K562 (cell line): ENCODE measurements at regions not wholly inside any gene's neighbourhood (a gene's known extent, or its start where the extent isn't known, plus 50 kb on each side); places are given as distances from the start of the nearest gene placed in this dataset.

Source experiments
- ATAC-seq: fragments of 200-7000 bp; cut with Tn5 transposase; 3 replicates; pipeline ENCODE4 v1.9.1; 2020; ENCODE audit warnings: moderate library complexity
- BruUV-seq: library from RNA; stranded (reverse); fragments of 400-500 nt; replicated peaks from 2 replicates; lab custom pipeline; 2021; lab: Mats Ljungman, UMichigan
- CTCF ChIA-PET: fragments of 300-600 bp; formaldehyde crosslinking; extraction: SDS; loops from one replicate; lab custom pipeline; 2021; ENCODE audit warnings: low intra/inter-chr PET ratio; lab: Yijun Ruan, JAX
- POLR2A ChIA-PET: fragments of 300-600, 350-650 bp; sonication (Branson Sonifier 250); formaldehyde crosslinking; extraction: SDS; loops from one replicate; lab custom pipeline; 2021; ENCODE audit warnings: antibody characterized with exemption, inconsistent platforms; lab: Yijun Ruan, JAX
- DNase-seq, 4 experiments: peaks; one replicate each; pipeline versions ENCODE4 v3.0.0 to v3.0.0-alpha.2; 2011 to 2018; ENCODE audit warnings: low spot score in 3 of 4, mixed read lengths in 3 of 4; ENCODE audit errors: extremely low read depth in 1 of 4
- FAIRE-seq: peaks from 2 replicates; lab custom pipeline; 2011; peaks lifted over from hg19 to GRCh38; lab: Jason Lieb, UNC
- H2AFZ ChIP-seq: 2 replicates; pipeline ENCODE4 v1.6.0; 2011; ENCODE audit warnings: low read depth, low read length, control low read depth, inconsistent platforms
- H3K27ac ChIP-seq: fragments of 200-600 bp; 3 replicates; pipeline ENCODE4 v1.8.0; 2011; ENCODE audit warnings: low read depth, mild to moderate bottlenecking, control low read depth, inconsistent platforms, low read length, moderate library complexity, mixed read lengths; ENCODE audit errors: extremely low read depth
- H3K27me3 ChIP-seq, 2 experiments: fragments of 300-600 bp in 1 of 2; 2 replicates in 1 of 2; 3 replicates in 1 of 2; pipeline versions ENCODE4 v1.6.0 to v1.8.0; 2011; ENCODE audit warnings: inconsistent platforms in 2 of 2, low read length in 2 of 2, mild to moderate bottlenecking in 1 of 2, mixed read lengths in 1 of 2, moderate library complexity in 1 of 2; ENCODE audit not compliant: control insufficient read depth in 2 of 2, insufficient read depth in 2 of 2
- H3K36me3 ChIP-seq: fragments of 300-600 bp; 3 replicates; pipeline ENCODE4 v1.8.0; 2011; ENCODE audit warnings: mild to moderate bottlenecking, low read length, inconsistent platforms; ENCODE audit not compliant: control insufficient read depth, insufficient read depth
- H3K4me1 ChIP-seq, 2 experiments: fragments of 200-600 bp in 1 of 2; replicated peaks in 1 of 2; 2 replicates in 1 of 2; 3 replicates in 1 of 2; pipeline versions ENCODE4 v1.5.1 to v1.8.0; 2011; ENCODE audit warnings: inconsistent platforms in 2 of 2, low read length in 2 of 2, mild to moderate bottlenecking in 1 of 2, mixed read lengths in 1 of 2, moderate library complexity in 1 of 2; ENCODE audit not compliant: control insufficient read depth in 2 of 2, insufficient read depth in 2 of 2
- H3K4me2 ChIP-seq: 2 replicates; pipeline ENCODE4 v1.6.1; 2011; ENCODE audit warnings: low read length, control low read depth, inconsistent platforms, mixed read lengths; ENCODE audit not compliant: insufficient read depth
- H3K4me3 ChIP-seq: fragments of 200-600 bp; sonication (generic), shearing (Covaris generic); 2 replicates; pipeline ENCODE4 v1.5.1; 2016; ENCODE audit warnings: control low read depth, inconsistent platforms
- H3K79me2 ChIP-seq: fragments of 200-600 bp; 3 replicates; pipeline ENCODE4 v1.8.0; 2011; ENCODE audit warnings: low read length, inconsistent platforms; ENCODE audit not compliant: control insufficient read depth, insufficient read depth
- H3K9ac ChIP-seq, 2 experiments: 2 replicates each; pipeline versions ENCODE4 v1.6.0 to v1.6.1; 2011; ENCODE audit warnings: low read depth in 2 of 2, low read length in 2 of 2, control low read depth in 1 of 2, inconsistent platforms in 1 of 2, mild to moderate bottlenecking in 1 of 2, mixed read lengths in 1 of 2; ENCODE audit not compliant: insufficient read depth in 1 of 2
- H3K9me1 ChIP-seq: one replicate; pipeline ENCODE4 v1.6.0; 2011; ENCODE audit warnings: inconsistent platforms, mild to moderate bottlenecking, low read length, moderate library complexity; ENCODE audit not compliant: control insufficient read depth, insufficient read depth
- H3K9me3 ChIP-seq: replicated peaks from 2 replicates; pipeline ENCODE4 v1.5.1; 2011; ENCODE audit warnings: low read depth, low read length, inconsistent platforms; ENCODE audit not compliant: control insufficient read depth, insufficient read depth
- H4K20me1 ChIP-seq: replicated peaks from 2 replicates; pipeline ENCODE4 v1.6.1; 2011; ENCODE audit warnings: low read length, inconsistent platforms, mixed read lengths; ENCODE audit not compliant: control insufficient read depth, insufficient read depth
- AFF4 ChIP-seq: sonication (generic); formaldehyde crosslinking; IDR thresholded peaks from 2 replicates; pipeline ENCODE4 v1.8.0; 2023; ENCODE audit warnings: mild to moderate bottlenecking, missing genetic modification reagents
- CTBP1 ChIP-seq: fragments of 450-650 bp; IDR thresholded peaks from 2 replicates; pipeline ENCODE4 v1.6.1; 2016; ENCODE audit warnings: borderline replicate concordance
- ELF4 ChIP-seq: fragments of 450-650 bp; formaldehyde crosslinking; IDR thresholded peaks from 2 replicates; pipeline ENCODE4 v1.4.0; 2022; ENCODE audit warnings: missing genetic modification characterization
- ETV5 ChIP-seq: sonication (generic); formaldehyde crosslinking; IDR thresholded peaks from 2 replicates; pipeline ENCODE4 v1.4.0; 2020; ENCODE audit warnings: low read depth, mild to moderate bottlenecking, missing genetic modification reagents
- NFXL1 ChIP-seq: fragments of 450-650 bp; formaldehyde crosslinking; IDR thresholded peaks from 2 replicates; pipeline ENCODE4 v1.4.0; 2021; ENCODE audit warnings: mild to moderate bottlenecking
- NFYB ChIP-seq: IDR thresholded peaks from 2 replicates; pipeline ENCODE4 v1.6.1; 2011; ENCODE audit warnings: mild to moderate bottlenecking, moderate library complexity; ENCODE audit not compliant: insufficient read length; ENCODE audit errors: extremely low read depth
- NR2C2 ChIP-seq, 2 experiments: fragments of 200-800 bp in 1 of 2; sonication (Bioruptor generic) in 1 of 2; sonication (generic) in 1 of 2; formaldehyde crosslinking in 1 of 2; IDR thresholded peaks; 2 replicates each; pipeline versions ENCODE4 v1.6.1 to v1.8.0; 2016 to 2022; ENCODE audit warnings: mild to moderate bottlenecking in 1 of 2, missing compliant biosample characterization in 1 of 2, missing genetic modification characterization in 1 of 2, missing genetic modification reagents in 1 of 2
- NRF1 ChIP-seq, 2 experiments: fragments of 450-650 bp; IDR thresholded peaks in 1 of 2; conservative IDR thresholded peaks in 1 of 2; 2 replicates each; pipeline ENCODE4 v1.6.1; 2014; ENCODE audit warnings: mild to moderate bottlenecking in 2 of 2
- PBX2 ChIP-seq, 2 experiments: IDR thresholded peaks in 1 of 2; conservative IDR thresholded peaks in 1 of 2; 2 replicates each; pipeline ENCODE4 v1.6.1; 2016; ENCODE audit warnings: low read depth in 2 of 2, mild to moderate bottlenecking in 1 of 2, missing compliant biosample characterization in 1 of 2, missing genetic modification characterization in 1 of 2, moderate library complexity in 1 of 2
- POLR2A ChIP-seq: fragments of 450-650 bp; conservative IDR thresholded peaks from 2 replicates; pipeline ENCODE4 v1.6.1; 2016
- STAT5A ChIP-seq: IDR thresholded peaks from 2 replicates; pipeline ENCODE4 v1.6.1; 2012; ENCODE audit warnings: low read length, inconsistent platforms, borderline replicate concordance
- YBX1 ChIP-seq: fragments of 450-650 bp; IDR thresholded peaks from 2 replicates; pipeline ENCODE4 v1.7.1; 2016; ENCODE audit warnings: mild to moderate bottlenecking
- ZNF551 ChIP-seq: fragments of 250-450 bp; sonication (Bioruptor Pico); IDR thresholded peaks from 2 replicates; pipeline ENCODE4 v1.5.0; 2021; ENCODE audit warnings: mild to moderate bottlenecking, moderate library complexity
- ZNF668 ChIP-seq: fragments of 250-450 bp; sonication (Bioruptor Pico); IDR thresholded peaks from 2 replicates; pipeline ENCODE4 v1.8.0; 2022; ENCODE audit warnings: mild to moderate bottlenecking, inconsistent platforms
- WGBS: fragments of 100-300 bp; shearing (Covaris generic); methylation state at CpG from one replicate; pipeline ENCODE4 v1.1.6; 2016; ENCODE audit warnings: low coverage, mixed read lengths; ENCODE audit not compliant: insufficient coverage; ENCODE audit errors: missing lambda C conversion rate; 5-methylcytosine and 5-hydroxymethylcytosine counted together
- in situ Hi-C: fragments of 300-500 bp; cut with MboI; formaldehyde crosslinking; loops from 4 replicates; pipeline ENCODE4 v1.15.0; 2018; ENCODE audit warnings: inconsistent platforms, mixed read lengths
- intact Hi-C: fragments of 100-400 bp; cut with micrococcal nuclease; formaldehyde crosslinking; loops from 2 replicates; pipeline ENCODE4 v1.14.2; 2022

- BruUV-seq: no TSS peak
These were observed 818.5 kb downstream of the FAM133A start for GRCh38 chrX:94492541-94492940.

GRCh38 chrX:94493405-94493804 lies 819.4 kb downstream of the FAM133A start:
- H3K9me3 ChIP-seq: no peaks in the 10 kb centered on the region
- H3K4me3 ChIP-seq: no peak overlapping the region
- no peak overlapping the region for H3K4me2 ChIP-seq
- no peaks in the 10 kb centered on the region for H3K4me1 ChIP-seq
- in situ Hi-C loops (no loop called here), intact Hi-C loops (no loop called here)
- H2AFZ ChIP-seq: no peak overlapping the region
- WGBS: 0% methylated on average over 6 of the region's 6 CpGs
- H3K27me3 ChIP-seq: no peaks in the 10 kb centered on the region
- H3K79me2 ChIP-seq: no peaks in the 10 kb centered on the region
- no peaks in the 10 kb centered on the region for H4K20me1 ChIP-seq
- ChIA-PET POLR2A (no interaction called here), CTCF (no interaction called here)
- DNase-seq (no peak), ATAC-seq (no peak), FAIRE-seq (no peak)
- H3K27ac ChIP-seq: no peak overlapping the region
- H3K9ac ChIP-seq: no peak overlapping the region
- no peaks in the 10 kb centered on the region for H3K36me3 ChIP-seq
- BruUV-seq: no TSS peak
- no peaks in the 10 kb centered on the region for H3K9me1 ChIP-seq
- TF ChIP-seq AFF4 (CRISPR knock-in tag) (no peak), PBX2 (CRISPR knock-in tag; IDR thresholded peaks at IDR 0.05; ENCODE audit: low read depth) (no peak), PBX2 (tag; conservative IDR thresholded peaks at IDR 0.05; ENCODE audit: low read depth) (no peak), ELF4 (no peak)

More at GRCh38 chrX:94492541-94492940, 818.5 kb downstream of the FAM133A start:
- H3K9me1 ChIP-seq: no peaks in the 10 kb centered on the region
- H2AFZ ChIP-seq: no peak overlapping the region
- in situ Hi-C loops: no loop called here
- ATAC-seq (no peak), DNase-seq (no peak), FAIRE-seq (no peak)
- H4K20me1 ChIP-seq: no peaks in the 10 kb centered on the region
- H3K4me2 ChIP-seq: no peak overlapping the region
- H3K9me3 ChIP-seq: no peaks in the 10 kb centered on the region
- no peaks in the 10 kb centered on the region for H3K79me2 ChIP-seq
- no peak overlapping the region for H3K9ac ChIP-seq
- TF ChIP-seq ZNF551 (CRISPR knock-in tag) (no peak), ETV5 (CRISPR knock-in tag) (no peak), ZNF668 (CRISPR knock-in tag) (no peak), NFYB (no peak), YBX1 (no peak), POLR2A (no peak), NR2C2 (CRISPR knock-in tag; IDR thresholded peaks at IDR 0.05) (no peak), NR2C2 (tag; IDR thresholded peaks at IDR 0.05) (no peak), CTBP1 (no peak), NFXL1 (CRISPR knock-in tag) (no peak), NRF1 (conservative IDR thresholded peaks at IDR 0.05 in 1 of 2, IDR thresholded peaks at IDR 0.05 in 1 of 2) (no peak), STAT5A (no peak)
- intact Hi-C loops: no loop called here
- H3K27ac ChIP-seq: no peak overlapping the region
- no peaks in the 10 kb centered on the region for H3K36me3 ChIP-seq
- H3K27me3 ChIP-seq: no peaks in the 10 kb centered on the region
- 0% methylated on average over 6 of the region's 10 CpGs for whole genome bisulfite sequencing
- no peaks in the 10 kb centered on the region for H3K4me1 ChIP-seq
- CTCF ChIA-PET: no interaction called here
- POLR2A ChIA-PET: no interaction called here
- H3K4me3 ChIP-seq: no peak overlapping the region
